ENCODE measurements at regions not wholly inside any gene's neighbourhood (a gene's known extent, or its start where the extent isn't known, plus 50 kb on each side); places are given as distances from the start of the nearest gene placed in this dataset.

- ATAC-seq: no peak
These were observed 49.9 kb downstream of the CHRM3 start for GRCh38 chr1:239436286-239436685.

GRCh38 chr1:239437822-239438221, 51.5 kb downstream of the CHRM3 start:
- ChIA-PET POLR2A (no interaction called here), CTCF (no interaction called here)
- FAIRE-seq (no peak), DNase-seq (ENCODE audit: low read depth in 1 of 2, low spot score in 1 of 2) (no peak), ATAC-seq (no peak)
- no peaks in the 10 kb centered on the region for H3K4me1 ChIP-seq
- TF ChIP-seq FOSB (CRISPR knock-in tag; IDR thresholded peaks at IDR 0.05): no peak
- no peak for TF ChIP-seq MYC (IDR thresholded peaks at IDR 0.05; ENCODE audit: borderline replicate concordance, low read length)
- no peak for TF ChIP-seq EHF (CRISPR knock-in tag; IDR thresholded peaks at IDR 0.05)
- TF ChIP-seq ZC3H11A (IDR thresholded peaks at IDR 0.05): no peak
- no peak for TF ChIP-seq JUN (IDR thresholded peaks at IDR 0.05)
- no peak for TF ChIP-seq RFX5 (IDR thresholded peaks at IDR 0.05)
- no peak for TF ChIP-seq HOXB5 (CRISPR knock-in tag; IDR thresholded peaks at IDR 0.05)
- TF ChIP-seq KDM5A (IDR thresholded peaks at IDR 0.05): no peak
- no peak for TF ChIP-seq PBX3 (IDR thresholded peaks at IDR 0.05)
- no peak for TF ChIP-seq FOSL2 (IDR thresholded peaks at IDR 0.05)
- TF ChIP-seq FOSL2 (CRISPR knock-in tag; IDR thresholded peaks at IDR 0.05): no peak
- no peak for TF ChIP-seq POLR2AphosphoS2 (conservative IDR thresholded peaks at IDR 0.05; ENCODE audit: low read length)
- H3K27ac ChIP-seq: no peak overlapping the region
- no peak overlapping the region for H3K4me2 ChIP-seq
- no peaks in the 10 kb centered on the region for H3K9me3 ChIP-seq
- H3K4me3 ChIP-seq: no peak overlapping the region

More at GRCh38 chr1:239436286-239436685, 49.9 kb downstream of the CHRM3 start:
- no peak overlapping the region for H3K4me2 ChIP-seq
- no peak for TF ChIP-seq SMC3 (IDR thresholded peaks at IDR 0.05)
- no peak for TF ChIP-seq ZFP36 (IDR thresholded peaks at IDR 0.05; ENCODE audit: borderline replicate concordance, partially characterized antibody)
- TF ChIP-seq E2F6 (IDR thresholded peaks at IDR 0.05; ENCODE audit: borderline replicate concordance, low read depth): no peak
- no peak for TF ChIP-seq KDM1A (IDR thresholded peaks at IDR 0.05; ENCODE audit: low read depth)
- no peak for TF ChIP-seq TFCP2L1 (CRISPR knock-in tag; IDR thresholded peaks at IDR 0.05)
- TF ChIP-seq HOXA7 (CRISPR knock-in tag; IDR thresholded peaks at IDR 0.05): no peak
- TF ChIP-seq RNF2 (IDR thresholded peaks at IDR 0.05; ENCODE audit: borderline replicate concordance, low read depth): no peak
- no peak for TF ChIP-seq BCL3 (IDR thresholded peaks at IDR 0.05)
- TF ChIP-seq RARB (CRISPR knock-in tag; IDR thresholded peaks at IDR 0.05): no peak
- TF ChIP-seq PBX3 (IDR thresholded peaks at IDR 0.05): no peak
- no peak for TF ChIP-seq ESRRA (IDR thresholded peaks at IDR 0.05; ENCODE audit: borderline replicate concordance, low read length)
- no peak for TF ChIP-seq CHD2 (IDR thresholded peaks at IDR 0.05; ENCODE audit: low read length, partially characterized antibody)
- DNase-seq (ENCODE audit: low read depth in 1 of 2, low spot score in 1 of 2): no peak
- FAIRE-seq: no peak
- ChIA-PET CTCF (interaction anchor here (0.6 kb wide), 1 partner anchor 427 kb away, joined by 3 read pairs; no protein-coding TSS in a partner anchor), POLR2A (no interaction called here)
- 36% methylated on average over 7 of the region's 7 CpGs for WGBS (ENCODE audit: missing lambda C conversion rate)
- no peak overlapping the region for H3K27ac ChIP-seq
- no peak overlapping the region for H3K4me3 ChIP-seq
- H3K9me3 ChIP-seq: no peaks in the 10 kb centered on the region
- no peaks in the 10 kb centered on the region for H3K4me1 ChIP-seq

All from A549 (cell line).